Activated T-cell treated with anti-CD3 and anti-CD28 coated beads, Interleukin-2, amount 50 U/mL, for 1 hour (primary cell): ENCODE measurements at regions not wholly inside any gene's neighbourhood (a gene's known extent, or its start where the extent isn't known, plus 50 kb on each side); places are given as distances from the start of the nearest gene placed in this dataset.
"Not testable (repeated sequence)": the region's sequence is repeated elsewhere in the genome, so short reads cannot be mapped to it uniquely, and the experiment has no call there.

Source experiments
- DNase-seq: peaks from one replicate; pipeline ENCODE4 v3.0.0-alpha.2; 2020

DNA sequence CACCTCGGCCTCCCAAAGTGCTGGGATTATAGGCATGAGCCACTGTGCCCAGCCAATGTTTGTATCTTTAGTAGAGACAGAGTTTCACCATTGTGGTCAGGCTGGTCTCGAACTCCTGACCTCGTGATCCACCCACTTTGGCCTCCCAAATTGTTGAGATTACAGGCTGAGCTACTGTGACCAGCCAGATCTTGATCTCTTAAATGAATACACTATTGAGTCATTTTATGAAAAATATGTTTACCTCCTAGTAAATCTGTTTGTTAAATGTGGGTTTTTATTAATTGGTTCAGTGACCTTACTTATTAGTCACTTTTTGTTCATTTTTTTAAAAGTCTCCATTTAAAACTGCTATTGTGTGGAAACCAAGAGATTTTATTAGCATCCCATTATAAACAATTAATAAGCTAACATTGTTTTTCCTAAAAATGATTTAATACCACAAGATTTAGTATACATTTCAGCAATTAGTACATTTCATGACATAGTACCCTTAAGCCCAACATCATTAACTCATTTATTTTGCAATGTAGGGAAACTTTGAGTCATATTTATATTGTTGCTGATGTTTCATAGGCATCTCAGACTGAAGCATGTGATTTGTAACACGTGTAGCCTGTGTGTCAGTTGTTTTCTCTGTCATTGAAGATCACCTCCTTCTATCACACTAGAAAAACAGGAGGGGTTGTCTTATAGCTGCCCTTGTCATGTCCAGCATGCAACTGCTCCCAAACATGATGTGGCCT is 261.2 kb downstream of the TAF11L14 start:
- no peak for DNase-seq

DNA sequence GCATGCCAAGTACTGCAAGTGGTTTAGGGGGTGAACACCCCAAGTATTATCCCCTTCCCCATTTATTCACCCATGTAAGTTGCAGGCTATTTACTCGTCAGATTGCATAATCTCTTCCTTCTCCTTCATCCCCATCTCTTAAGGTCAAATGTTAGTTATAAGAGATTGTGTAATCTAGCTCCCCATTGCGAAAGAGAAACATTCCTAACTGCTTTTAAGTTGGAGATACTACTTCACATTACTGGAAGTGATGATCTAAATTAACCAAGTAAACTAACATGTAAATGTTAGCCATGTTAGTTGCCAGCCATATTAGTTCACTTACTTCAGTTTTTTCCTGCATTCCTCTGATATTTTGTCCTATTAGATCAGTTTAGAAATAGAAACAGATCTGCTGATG is 262.3 kb downstream of the TAF11L14 start:
- no peak for DNase-seq

DNA sequence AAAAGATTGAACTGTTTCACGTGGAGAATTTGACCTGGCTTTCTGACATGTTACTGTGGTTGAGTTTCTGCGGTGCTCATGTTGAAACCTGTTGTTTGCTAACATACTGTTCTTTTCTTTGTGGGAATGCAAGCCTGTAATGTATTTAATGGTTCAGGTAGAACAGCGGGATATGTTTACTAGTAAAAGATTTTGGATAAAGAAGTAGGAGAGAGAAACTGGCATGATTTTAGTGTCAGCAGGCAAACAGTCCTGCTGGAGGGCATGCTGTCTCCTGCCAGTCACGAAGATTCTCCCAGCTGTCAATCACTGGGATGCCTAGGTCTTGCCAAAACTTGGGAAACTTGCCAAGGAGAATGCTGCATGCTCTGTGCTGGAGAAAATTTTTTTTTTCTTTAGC is 263.5 kb downstream of the TAF11L14 start:
- DNase-seq = no peak

DNA sequence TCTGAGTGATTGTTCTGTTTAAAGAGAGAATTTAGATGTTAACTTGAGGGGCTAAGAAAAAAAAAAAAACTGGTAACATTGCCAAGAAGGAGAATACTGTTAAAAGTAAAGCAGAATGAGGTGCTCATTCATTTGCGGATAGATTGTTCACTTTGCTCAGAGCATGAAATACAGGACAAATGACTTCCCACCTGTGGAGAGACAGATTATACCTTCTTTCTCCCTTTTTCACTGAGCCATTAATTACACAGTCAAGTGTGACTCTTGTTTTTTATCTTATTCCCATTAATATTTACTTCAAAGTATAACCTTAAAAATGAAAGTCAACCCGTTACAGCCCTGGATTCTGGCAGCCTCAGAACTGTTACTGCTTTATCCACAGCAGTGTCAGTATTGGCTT is 264.5 kb downstream of the TAF11L14 start:
- no peak for DNase-seq

DNA sequence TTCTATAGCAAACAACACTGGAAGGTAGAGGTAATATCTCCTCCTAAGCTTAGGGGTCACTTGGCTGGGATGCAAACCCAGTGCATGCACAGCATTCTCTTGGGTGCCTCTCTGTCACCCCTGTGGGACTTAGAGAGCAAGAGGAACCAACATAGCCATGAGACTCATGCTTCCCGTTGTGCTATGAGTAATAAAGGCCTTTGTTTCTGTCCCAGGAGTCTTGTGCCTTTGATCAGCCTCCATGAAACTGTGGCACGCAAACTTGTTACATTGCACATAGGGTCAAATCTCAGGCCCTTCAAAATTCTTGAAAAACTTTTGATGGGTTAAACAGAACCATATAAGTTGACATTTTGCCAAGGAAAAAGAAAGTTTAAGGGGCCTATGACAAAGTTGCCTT is 272.8 kb downstream of the TAF11L14 start:
- DNase-seq = no peak

DNA sequence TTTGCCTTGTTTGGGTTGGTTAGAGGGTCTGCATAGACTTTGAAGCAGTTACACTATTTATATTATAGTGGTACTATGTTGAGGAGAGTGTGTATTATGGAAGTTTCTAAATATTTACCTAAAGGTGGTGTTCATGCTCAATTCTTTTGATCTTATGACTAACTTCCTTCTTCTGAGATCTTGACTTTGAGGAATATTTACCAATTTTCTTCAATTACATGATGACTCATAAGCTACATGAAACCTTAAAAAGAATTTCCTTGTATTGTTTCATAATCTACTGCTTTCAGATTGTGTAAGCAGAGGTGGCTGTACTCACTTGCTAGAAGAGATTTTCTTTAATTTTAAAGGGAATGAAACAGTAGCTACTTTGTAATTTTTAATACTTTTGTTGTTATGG is 276.1 kb downstream of the TAF11L14 start:
- no peak for DNase-seq

DNA sequence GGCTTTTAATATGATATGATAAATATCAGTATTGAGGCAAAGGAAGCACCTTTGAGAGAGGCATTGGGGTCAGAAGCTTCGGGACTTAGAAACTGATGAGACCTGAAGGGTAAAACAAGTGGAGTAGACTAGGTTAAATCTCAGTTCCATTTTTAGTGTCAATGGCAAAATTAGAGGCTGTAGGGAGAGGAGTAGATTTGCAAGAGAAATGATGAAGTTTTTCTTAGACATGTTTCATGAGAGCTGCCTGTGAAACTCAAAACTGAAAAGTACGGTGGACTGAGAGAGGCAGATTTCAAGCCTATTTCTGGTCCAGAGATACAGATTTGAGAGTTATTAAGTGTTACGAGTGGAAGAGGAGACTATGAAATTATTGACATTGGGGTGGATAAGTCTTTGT is 278.5 kb downstream of the TAF11L14 start:
- DNase-seq = no peak

DNA sequence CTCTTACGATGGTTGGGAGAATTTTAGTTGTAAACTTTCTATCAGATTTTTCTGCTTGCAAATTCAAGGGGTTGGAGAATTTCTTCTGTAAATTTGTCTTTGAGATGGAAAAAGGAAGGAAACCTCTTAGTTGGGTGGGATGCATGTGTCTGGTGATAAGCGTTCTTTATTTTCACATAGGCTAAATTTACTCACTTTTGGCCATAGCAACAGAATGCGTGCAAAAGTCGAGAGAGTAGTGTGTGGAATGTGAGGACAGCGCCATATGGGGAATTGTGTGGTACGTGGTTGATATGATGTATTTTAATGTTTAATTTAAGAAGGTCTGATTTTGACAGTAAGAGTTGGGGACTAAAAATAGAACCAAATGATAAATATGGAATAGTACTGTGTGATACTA is 282.2 kb downstream of the TAF11L14 start:
- no peak for DNase-seq

DNA sequence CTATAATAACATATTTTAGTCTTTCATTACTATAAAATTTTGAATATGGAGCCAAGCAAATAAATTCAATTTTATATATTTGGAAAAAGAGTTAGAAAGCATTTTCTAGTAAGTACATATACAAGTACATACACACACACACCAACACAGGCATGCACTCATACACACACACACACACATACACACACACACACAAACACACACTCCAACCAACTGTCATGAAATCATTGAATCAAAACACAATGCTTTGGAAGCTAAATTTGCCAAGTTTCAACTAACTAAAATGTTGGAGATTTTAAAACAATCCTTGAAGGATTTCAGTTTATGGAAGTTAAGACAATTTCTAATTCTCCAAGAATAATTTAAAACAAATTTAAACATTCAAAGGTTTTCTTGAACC is 283.2 kb downstream of the TAF11L14 start:
- no peak for DNase-seq

DNA sequence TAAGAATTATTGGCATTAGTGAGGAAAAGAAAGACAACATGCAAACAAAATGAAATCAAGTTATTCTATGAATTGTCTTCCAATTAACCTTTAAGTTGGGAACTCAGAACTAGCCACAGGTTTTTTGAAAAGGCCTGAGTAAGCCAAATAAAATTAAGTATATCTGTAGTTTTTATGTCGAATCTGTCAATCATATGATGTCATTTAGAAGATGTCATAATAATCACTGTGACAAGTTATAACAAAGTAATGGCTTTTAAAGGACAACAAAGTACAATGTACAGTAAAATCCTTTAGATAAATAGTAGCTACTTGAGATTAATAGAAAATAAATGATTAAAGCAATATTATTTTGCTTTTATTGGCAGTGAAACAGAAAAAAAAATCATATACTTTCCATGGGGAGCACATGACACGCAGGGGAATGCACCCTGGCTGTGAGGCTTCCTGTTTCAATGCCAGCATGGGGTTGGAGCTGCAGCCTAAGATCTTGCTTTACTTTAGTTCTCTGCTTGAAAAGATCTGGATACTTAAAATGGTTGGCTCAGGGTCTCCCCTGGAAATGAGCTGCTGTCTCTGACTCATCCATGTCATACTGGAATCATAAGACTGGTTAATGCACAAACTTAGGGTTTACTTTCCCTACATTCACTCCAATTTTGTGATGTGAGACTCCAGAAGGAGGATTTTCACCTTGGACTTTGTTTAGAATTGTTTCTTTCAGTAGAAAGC is 284.3 kb downstream of the TAF11L14 start:
- no peak for DNase-seq

DNA sequence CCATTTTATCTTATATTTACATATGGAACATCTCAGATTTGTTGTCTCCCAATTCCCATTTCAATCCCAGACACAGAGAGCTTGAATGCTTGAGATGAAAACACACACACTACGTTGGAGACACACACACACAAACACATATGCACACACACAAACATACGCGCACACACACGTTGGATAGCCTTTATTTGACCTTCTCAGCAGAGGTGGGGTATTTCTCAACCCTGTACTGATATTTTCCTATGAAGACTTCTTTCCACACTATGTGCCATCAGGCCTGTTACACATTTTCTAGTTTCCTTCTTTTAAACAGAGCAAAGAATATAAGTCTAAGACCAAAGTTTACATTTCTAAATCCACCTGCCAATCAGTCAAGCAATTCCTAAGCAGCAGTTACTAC is 291.0 kb downstream of the TAF11L14 start:
- DNase-seq = no peak

DNA sequence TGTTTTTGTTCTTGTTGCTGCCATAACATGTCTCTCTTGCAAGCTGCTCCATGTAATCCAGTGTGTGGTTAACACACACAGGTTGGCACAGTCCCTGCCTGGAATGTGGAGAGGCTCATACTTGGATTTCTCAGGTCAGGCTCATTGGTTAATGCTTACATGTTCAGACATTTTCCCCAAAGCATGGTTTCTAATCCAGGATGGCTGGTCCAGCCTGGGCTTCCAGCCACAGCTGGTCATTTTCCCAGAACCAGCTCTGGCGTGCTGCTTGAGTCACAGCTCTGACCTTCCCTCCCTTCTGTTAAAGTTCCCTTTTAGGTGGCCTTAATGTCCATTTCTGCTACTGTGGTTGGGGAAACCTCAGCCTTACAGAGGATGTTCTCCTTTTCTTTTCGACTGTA is 294.3 kb downstream of the TAF11L14 start:
- DNase-seq = no peak

DNA sequence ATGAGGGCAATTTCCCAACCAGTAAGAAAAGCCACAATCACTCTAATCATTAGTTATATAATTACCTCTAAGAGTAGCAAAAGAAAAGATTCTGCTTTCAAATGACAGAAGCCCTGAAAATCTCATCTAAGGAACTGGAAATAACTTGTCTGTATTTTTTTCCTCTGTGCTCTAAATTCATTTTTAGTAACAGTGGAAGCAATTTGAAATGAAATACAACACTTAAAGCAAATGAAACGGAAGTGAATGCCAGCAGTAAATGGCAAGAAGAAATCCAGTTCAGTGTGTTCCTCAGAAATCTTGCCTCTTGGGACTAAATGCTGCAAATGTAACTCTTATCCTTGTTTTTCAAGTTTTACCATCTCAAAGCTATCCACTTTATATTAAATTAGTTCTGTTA is 294.9 kb downstream of the TAF11L14 start:
- DNase-seq = no peak

DNA sequence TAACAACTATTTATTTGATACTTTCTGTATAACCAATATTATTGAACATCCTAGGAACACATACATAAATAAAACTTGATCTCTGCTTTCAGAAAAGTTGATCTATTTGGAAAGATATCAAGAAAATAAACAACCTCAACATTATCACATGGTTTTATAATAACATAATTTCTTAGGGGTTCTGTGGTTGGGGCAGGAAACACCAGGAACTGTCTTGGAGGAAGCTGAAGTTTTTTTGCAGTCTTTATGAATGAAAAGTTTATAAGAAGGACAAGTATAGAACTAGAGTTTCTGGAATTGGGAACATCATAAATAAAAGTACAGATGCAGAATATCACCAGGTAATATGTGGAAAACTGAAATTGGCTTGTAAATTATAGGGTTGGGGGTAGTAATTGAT is 296.1 kb downstream of the TAF11L14 start:
- no peak for DNase-seq

DNA sequence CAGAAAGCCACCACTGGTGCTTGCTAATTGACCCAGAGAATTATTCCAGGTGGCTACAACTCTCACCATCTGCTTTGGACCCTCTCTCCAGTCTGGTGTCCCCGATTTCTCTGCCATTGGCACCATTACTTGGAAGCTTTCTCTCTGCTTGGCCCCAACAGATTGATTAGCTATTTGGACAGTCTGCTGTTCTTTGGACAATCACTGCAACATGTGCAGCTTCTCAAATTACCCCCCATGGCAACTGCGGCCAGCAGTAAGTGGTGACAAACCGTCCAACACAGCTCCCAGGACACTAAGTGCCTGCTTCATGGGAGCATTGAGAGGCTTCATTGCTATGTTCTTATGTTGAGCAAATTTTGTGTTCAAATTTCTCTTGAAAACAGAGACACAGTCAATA is 309.8 kb downstream of the TAF11L14 start:
- DNase-seq = no peak

DNA sequence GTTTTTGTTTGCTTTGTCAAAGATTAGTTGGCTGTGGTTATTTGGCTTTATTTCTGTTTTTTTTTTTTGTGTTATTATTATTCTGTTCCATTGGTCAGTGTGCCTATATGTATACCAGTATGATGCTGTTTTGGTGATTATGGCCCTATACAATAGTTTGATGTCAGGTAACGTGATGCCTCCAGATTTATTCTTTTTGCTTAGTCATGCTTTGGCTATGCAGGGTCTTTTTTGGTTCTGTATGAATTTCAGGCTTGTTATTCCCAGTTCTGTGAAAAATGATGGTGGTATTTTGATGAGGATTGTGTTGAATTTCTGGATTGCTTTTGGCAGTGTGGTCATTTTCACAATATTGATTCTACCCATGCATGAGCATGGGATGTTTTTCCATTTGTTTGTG is 312.8 kb downstream of the TAF11L14 start:
- no peak for DNase-seq

DNA sequence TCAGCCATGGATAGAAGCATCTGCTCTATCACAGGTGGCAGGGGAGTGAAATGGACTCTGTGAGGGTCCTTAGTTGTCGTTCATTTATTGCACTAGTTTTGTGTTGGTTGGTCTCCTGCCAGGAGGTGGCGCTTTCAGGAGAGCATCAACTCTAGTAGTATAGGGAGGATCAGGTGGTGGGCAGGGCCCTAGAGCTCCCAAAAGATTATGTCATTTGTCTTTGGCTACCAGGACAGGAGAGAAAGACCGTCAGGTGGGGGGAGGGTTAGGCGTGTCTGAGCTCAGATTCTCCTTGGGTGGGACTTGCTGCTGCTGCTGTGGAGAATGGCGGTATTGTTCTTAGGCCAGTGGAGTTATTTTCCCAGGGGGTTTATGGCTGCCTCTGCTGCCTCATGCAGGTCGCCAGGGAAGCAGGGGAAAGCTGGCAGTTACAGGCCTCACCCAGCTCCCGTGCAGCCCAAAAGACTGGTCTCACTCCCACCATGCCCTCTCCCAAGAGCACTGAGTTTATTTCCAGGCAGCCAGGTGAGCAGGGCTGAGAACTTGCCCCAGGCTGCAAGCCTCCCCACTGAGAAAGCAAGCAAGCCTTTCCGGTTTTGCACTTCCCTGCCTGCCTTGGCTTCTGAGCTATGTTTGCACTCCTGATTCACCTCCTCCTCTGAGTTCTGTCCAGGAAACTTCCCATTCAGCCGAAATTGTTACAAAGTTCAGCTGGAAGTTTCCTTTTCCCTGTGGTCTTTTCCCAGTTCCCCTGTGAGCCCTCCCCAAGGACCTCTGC is 317.3 kb downstream of the TAF11L14 start:
- no peak for DNase-seq

DNA sequence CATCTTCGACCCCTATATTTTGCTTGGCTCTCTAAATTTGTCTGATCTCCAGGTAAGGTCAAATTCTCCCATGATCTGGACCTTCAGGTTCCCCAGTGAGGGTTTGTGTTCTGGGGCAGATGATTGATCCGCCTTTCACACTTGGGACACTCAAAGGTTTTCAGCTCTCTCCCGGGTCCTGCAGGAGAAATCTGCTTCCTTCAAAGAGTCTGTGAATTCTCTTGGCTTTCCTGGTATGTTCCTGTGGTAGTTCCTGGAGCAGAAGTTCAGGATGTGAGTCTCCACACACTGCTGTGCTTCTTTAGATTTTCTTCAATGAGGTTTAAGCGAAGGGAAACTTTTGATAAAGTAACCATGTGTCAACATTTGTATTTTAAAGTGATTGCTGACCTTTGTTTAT is 318.0 kb downstream of the TAF11L14 start:
- DNase-seq = no peak

DNA sequence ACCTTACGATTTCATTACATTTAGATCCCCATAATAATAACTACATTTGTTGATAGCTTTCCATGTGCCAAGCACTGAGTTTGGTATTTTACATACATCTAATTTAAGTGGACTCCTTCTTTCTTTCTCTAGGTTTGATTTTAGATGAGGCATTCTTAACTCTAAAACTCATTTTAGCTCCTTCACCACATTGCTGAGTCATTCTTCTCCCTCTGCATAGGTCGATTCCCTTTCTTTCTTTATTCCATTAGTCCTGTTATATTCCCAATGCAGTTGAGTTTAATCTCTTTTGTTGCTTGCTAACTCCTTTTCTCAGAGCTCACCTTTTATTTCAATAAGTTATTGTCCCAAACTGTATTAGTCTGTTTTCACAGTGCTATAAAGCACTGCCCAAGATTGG is 329.8 kb downstream of the TAF11L14 start:
- DNase-seq = no peak

DNA sequence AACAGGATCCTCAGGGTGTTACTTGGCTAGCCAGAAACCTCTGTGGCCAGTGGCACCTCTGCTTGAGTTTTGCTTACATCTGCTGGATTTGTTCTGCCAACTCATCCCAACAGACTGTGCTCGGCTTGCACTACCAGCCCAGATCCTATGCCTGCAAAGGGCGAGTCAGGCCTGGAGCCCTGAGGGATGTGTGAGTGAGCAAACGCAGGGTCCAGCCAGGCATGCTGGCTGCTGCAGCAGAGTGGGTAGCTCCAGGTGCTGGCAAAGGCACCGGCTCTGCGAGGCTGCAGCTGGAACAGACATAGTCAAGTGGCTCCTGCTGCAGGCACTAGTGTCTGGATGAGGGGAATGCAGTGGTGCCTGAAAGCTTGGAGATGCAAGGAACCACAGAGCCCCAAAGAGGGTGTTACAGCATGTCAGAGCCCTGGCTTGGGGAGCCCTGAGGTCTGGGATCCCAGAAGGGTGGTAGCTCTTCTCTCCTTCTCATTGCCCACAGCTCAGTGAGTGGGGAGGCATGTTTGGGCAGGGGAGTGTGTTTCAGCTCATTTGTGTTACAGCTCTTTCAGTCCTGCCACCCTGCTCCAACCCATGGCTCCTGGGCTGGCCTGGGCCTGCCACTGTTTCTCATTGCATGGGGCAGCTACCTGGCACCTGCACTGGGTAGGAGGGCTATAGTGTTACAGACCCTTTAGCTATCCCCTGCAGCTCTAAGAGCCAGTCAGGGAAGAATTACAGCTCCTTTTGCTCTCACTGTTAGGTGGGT is 332.6 kb downstream of the TAF11L14 start:
- no peak for DNase-seq

DNA sequence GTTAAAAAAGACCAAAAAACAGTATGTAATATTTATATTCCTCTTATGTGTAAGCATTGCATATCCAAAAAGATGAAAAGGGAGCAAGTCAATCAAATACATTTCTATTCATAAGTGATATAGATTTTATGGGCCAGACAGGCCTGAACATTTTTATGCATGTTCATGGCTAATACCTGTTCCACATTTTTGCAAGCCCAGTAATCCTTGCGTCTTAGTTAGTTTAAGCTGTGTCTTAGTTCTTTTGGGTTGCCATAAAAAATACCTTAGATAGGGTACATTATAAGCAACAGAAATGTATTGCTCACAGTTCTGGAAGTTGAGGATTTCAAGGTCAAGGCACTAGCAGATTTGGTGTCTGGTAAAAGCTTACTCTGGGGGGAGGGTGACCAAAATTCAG is 342.1 kb downstream of the TAF11L14 start:
- DNase-seq = no peak

DNA sequence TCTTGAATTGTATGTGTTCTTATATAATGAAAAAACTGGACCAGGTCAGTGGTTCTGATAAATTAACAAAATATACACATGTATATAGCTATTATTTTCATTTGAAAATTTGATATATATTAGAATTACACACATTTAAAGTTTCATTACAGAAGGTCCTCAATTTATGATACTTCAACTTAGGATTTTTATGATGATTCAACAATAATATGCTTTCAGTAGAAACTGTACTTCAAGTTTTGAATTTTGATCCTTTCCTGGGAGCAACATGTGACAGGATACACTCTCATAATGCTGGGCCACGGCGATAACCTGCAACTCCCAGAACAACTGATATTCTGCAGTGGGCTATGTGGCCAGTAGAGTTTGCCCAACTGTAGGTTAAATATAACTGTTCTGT is 344.7 kb downstream of the TAF11L14 start:
- DNase-seq = no peak

DNA sequence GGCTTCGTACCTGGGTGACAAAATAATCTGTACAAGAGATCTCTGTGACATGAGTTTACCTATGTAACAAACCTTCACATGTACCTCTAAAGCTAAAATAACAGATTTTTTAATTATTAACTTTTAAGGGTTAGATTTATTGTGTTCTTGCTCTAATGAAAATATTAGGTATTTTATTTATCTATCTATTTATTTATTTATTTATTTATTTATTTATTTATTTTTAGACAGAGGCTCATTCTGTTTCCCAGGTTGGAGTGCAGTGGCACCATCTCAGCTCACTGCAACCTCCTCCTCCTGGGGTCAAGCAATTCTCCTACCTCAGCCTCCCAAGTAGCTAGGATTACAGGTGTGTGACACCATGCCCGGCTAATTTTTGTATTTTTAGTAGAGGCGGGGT is 348.4 kb downstream of the TAF11L14 start:
- not testable (repeated sequence) for DNase-seq
